ENCODE measurements at regions not wholly inside any gene's neighbourhood (a gene's known extent, or its start where the extent isn't known, plus 50 kb on each side); places are given as distances from the start of the nearest gene placed in this dataset.

- DNase-seq: no peak
- no peak overlapping the region for H3K4me3 Mint-ChIP-seq
- H3T11ph ChIP-seq (ENCODE audit: low read length): no peak overlapping the region
- no peak overlapping the region for H4K91ac ChIP-seq (ENCODE audit: insufficient read length, low read depth, low read length)
- no peak overlapping the region for H4K8ac ChIP-seq (replicated peaks; ENCODE audit: insufficient read length, low read depth, low read length)
- peak overlapping the region in 1 of 3 experiments; percentile 25; a peak in 1 of 7 replicates for H3K27ac Mint-ChIP-seq
- WGBS (ENCODE audit: extremely low coverage, insufficient read length, low lambda C conversion rate): no CpG with 5 or more reads among the region's 5 CpGs
- no peaks in the 10 kb centered on the region for H4K20me1 ChIP-seq (ENCODE audit: control insufficient read depth, insufficient read depth, insufficient read length)
- H3K4me2 ChIP-seq (ENCODE audit: insufficient read depth, insufficient read length, low read length): no peak overlapping the region
- no peak overlapping the region for H2BK12ac ChIP-seq (ENCODE audit: insufficient read length, low read depth, low read length)
- no peak overlapping the region for H2BK20ac ChIP-seq (ENCODE audit: low read depth, low read length, poor library complexity, severe bottlenecking)
- no peak overlapping the region for H3K23ac ChIP-seq (ENCODE audit: insufficient read length, low read depth, low read length)
- no peak overlapping the region for H2BK5ac ChIP-seq (ENCODE audit: insufficient read length, low read length)
- no peaks in the 10 kb centered on the region for H3K9me3 ChIP-seq (ENCODE audit: control insufficient read depth, low read depth, low read length)
- no peaks in the 10 kb centered on the region for H3K23me2 ChIP-seq (ENCODE audit: insufficient read length, low read depth, low read length, poor library complexity, severe bottlenecking)
- H3K79me1 ChIP-seq (ENCODE audit: insufficient read depth, low read depth, low read length, poor library complexity, severe bottlenecking): no peaks in the 10 kb centered on the region
- no peak for TF ChIP-seq CTCF (conservative IDR thresholded peaks at IDR 0.05)
- H3K4me1 Mint-ChIP-seq: peaks cover 0 to 4% of the 10 kb centered on the region in 2 experiments; a peak in 2 of 4 replicates
- no peak overlapping the region for H2AFZ ChIP-seq (ENCODE audit: low read length)
- H3K27me3 Mint-ChIP-seq (ENCODE audit: low read depth): no peaks in the 10 kb centered on the region
- no peaks in the 10 kb centered on the region for H3K4me1 ChIP-seq (ENCODE audit: insufficient read depth, low read length)
- H3K36me3 Mint-ChIP-seq (ENCODE audit: insufficient read depth in 1 of 3, low read depth in 3 of 3): no peaks in the 10 kb centered on the region; a peak in 1 of 7 replicates
- no peak overlapping the region for H3K56ac ChIP-seq (ENCODE audit: insufficient read length, low read depth, low read length)
- no peak overlapping the region for H3K18ac ChIP-seq (ENCODE audit: insufficient read length, low read depth, low read length)
- no peaks in the 10 kb centered on the region for H3K27me3 ChIP-seq (ENCODE audit: insufficient read depth, low read length)
- no peak overlapping the region for H2BK15ac ChIP-seq (ENCODE audit: low read depth, low read length)
- H3K79me2 ChIP-seq (ENCODE audit: insufficient read depth, low read length): no peaks in the 10 kb centered on the region
- H3K27ac ChIP-seq (ENCODE audit: insufficient read length, low read depth, low read length): no peak overlapping the region
- H2BK120ac ChIP-seq (ENCODE audit: low read depth, low read length, poor library complexity, severe bottlenecking): no peak overlapping the region
- H3K4ac ChIP-seq (ENCODE audit: low read depth, low read length): no peak overlapping the region
- no peak overlapping the region for H4K5ac ChIP-seq (ENCODE audit: insufficient read length, low read depth, low read length)
- no peak overlapping the region for H3K9ac ChIP-seq (ENCODE audit: extremely low read depth, insufficient read length, low read length)
- no peak overlapping the region for H2AK5ac ChIP-seq (ENCODE audit: insufficient read length, low read length)
- H3K14ac ChIP-seq (ENCODE audit: insufficient read depth, low read length): no peak overlapping the region
- H3K9me3 Mint-ChIP-seq: no peaks in the 10 kb centered on the region
Measured at GRCh38 chr10:89120931-89121763, 86.0 kb downstream of the CH25H start.
